ENCODE measurements at regions not wholly inside any gene's neighbourhood (a gene's known extent, or its start where the extent isn't known, plus 50 kb on each side); places are given as distances from the start of the nearest gene placed in this dataset.
"Not testable (repeated sequence)": the region's sequence is repeated elsewhere in the genome, so short reads cannot be mapped to it uniquely, and the experiment has no call there.

GRCh38 chr18:27285973-27286562 is 101.0 kb upstream of the CHST9 start:
- not testable (repeated sequence) for DNase-seq (ENCODE audit: low read depth)

GRCh38 chr18:27278131-27278530 is 93.0 kb upstream of the CHST9 start:
- DNase-seq (ENCODE audit: low read depth), result no peak

- DNase-seq (ENCODE audit: low read depth), result no peak
Observed at GRCh38 chr18:27277554-27277953, 92.4 kb upstream of the CHST9 start.

GRCh38 chr18:27276886-27277285 is 91.8 kb upstream of the CHST9 start:
- no peak for DNase-seq (ENCODE audit: low read depth)

GRCh38 chr18:27276479-27276878 is 91.4 kb upstream of the CHST9 start:
- DNase-seq (ENCODE audit: low read depth), result no peak

- DNase-seq (ENCODE audit: low read depth), result no peak
Observed at GRCh38 chr18:27274901-27275300, 89.8 kb upstream of the CHST9 start.

- DNase-seq (ENCODE audit: low read depth), result no peak
Observed at GRCh38 chr18:27270508-27270907, 85.4 kb upstream of the CHST9 start.

- no peak for DNase-seq (ENCODE audit: low read depth)
Observed at GRCh38 chr18:27263369-27263768, 78.3 kb upstream of the CHST9 start.

GRCh38 chr18:27261769-27262549 is 76.9 kb upstream of the CHST9 start:
- no peak for DNase-seq (ENCODE audit: low read depth)

- no peak for DNase-seq (ENCODE audit: low read depth)
Observed at GRCh38 chr18:27253571-27253970, 68.5 kb upstream of the CHST9 start.

- no peak for DNase-seq (ENCODE audit: low read depth)
Observed at GRCh38 chr18:27250471-27250870, 65.4 kb upstream of the CHST9 start.

GRCh38 chr18:27249933-27250332 is 64.8 kb upstream of the CHST9 start:
- DNase-seq (ENCODE audit: low read depth), result no peak

- DNase-seq (ENCODE audit: low read depth), result no peak
Observed at GRCh38 chr18:27244259-27244658, 59.2 kb upstream of the CHST9 start.

GRCh38 chr18:27242392-27243047 is 57.4 kb upstream of the CHST9 start:
- DNase-seq (ENCODE audit: low read depth), result no peak

- no peak for DNase-seq (ENCODE audit: low read depth)
Observed at GRCh38 chr18:27240383-27240782, 55.3 kb upstream of the CHST9 start.

- no peak for DNase-seq (ENCODE audit: low read depth)
Observed at GRCh38 chr18:27239669-27240068, 54.6 kb upstream of the CHST9 start.

- no peak for DNase-seq (ENCODE audit: low read depth)
Observed at GRCh38 chr18:27235218-27235870, 50.2 kb upstream of the CHST9 start.

All from HT1080 (cell line).